NT2/D1 (cell line): ENCODE measurements at regions not wholly inside any gene's neighbourhood (a gene's known extent, or its start where the extent isn't known, plus 50 kb on each side); places are given as distances from the start of the nearest gene placed in this dataset.

Experiments
- SUZ12 ChIP-seq: IDR thresholded peaks from 2 replicates; pipeline ENCODE4 v1.6.1; 2011; ENCODE audit not compliant: insufficient read length, insufficient read depth; ENCODE audit errors: extremely low read depth
- YY1 ChIP-seq: IDR thresholded peaks from 2 replicates; pipeline ENCODE4 v1.6.1; 2011; ENCODE audit not compliant: insufficient read length, insufficient read depth
- ZNF274 ChIP-seq: IDR thresholded peaks from 2 replicates; pipeline ENCODE4 v1.6.1; 2011; ENCODE audit warnings: mild to moderate bottlenecking, low read depth, low read length

DNA sequence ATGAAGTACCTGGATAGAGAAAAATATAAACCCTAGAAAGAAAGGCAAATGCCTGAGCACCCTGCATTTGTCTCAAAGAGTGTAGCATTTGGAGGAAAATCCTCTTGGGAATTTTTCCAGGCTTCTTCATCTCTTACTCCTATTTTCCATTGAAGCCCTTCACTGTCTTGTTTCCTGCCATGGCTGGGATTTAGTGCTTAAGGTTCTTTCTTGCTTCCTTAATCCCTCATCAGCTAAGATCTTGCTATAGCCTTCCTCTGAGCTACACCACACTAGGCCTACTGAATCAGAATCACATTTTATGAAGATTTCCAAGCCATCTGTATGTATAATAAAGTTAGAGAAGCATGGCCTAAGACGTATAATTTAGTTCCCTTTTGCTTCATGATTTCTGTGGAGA lies 97.5 kb upstream of the PHYHIPL start:
- TF ChIP-seq SUZ12, result no peak
- TF ChIP-seq YY1, result no peak
- no peak for TF ChIP-seq ZNF274
